Suprapubic skin (tissue), 4 donors: ENCODE measurements at regions not wholly inside any gene's neighbourhood (a gene's known extent, or its start where the extent isn't known, plus 50 kb on each side); places are given as distances from the start of the nearest gene placed in this dataset.

Experiments used
- DNase-seq, 2 donors: peaks; one replicate each; pipeline ENCODE4 v3.0.0-alpha.2; 2019; ENCODE audit warnings: low spot score in 2 of 2
- H3K27ac ChIP-seq: fragments of 200-600 bp; sonication (generic); one replicate; pipeline ENCODE4 v1.5.1; 2019
- H3K27me3 ChIP-seq: fragments of 200-600 bp; sonication (generic); one replicate; pipeline ENCODE4 v1.5.1; 2019
- H3K36me3 ChIP-seq: fragments of 200-600 bp; sonication (generic); one replicate; pipeline ENCODE4 v1.5.1; 2019
- H3K4me1 ChIP-seq: fragments of 200-600 bp; sonication (generic); one replicate; pipeline ENCODE4 v1.5.1; 2019
- H3K4me3 ChIP-seq: fragments of 200-600 bp; sonication (generic); one replicate; pipeline ENCODE4 v1.5.1; 2019; ENCODE audit warnings: mild to moderate bottlenecking
- H3K9me3 ChIP-seq: fragments of 200-600 bp; sonication (generic); one replicate; pipeline ENCODE4 v1.5.1; 2019
- CTCF ChIP-seq, 2 donors: fragments of 200-600 bp in 1 of 2; fragments of 450-650 bp in 1 of 2; sonication (generic) in 1 of 2; IDR thresholded peaks; one replicate each; pipeline ENCODE4 v1.5.1; 2016 to 2019; ENCODE audit warnings: antibody characterized with exemption in 2 of 2, mild to moderate bottlenecking in 1 of 2, moderate library complexity in 1 of 2
- EP300 ChIP-seq: sonication (generic); formaldehyde crosslinking; IDR thresholded peaks from one replicate; pipeline ENCODE4 v1.6.1; 2017; ENCODE audit warnings: antibody characterized with exemption
- POLR2A ChIP-seq, 2 donors: fragments of 450-650 bp; IDR thresholded peaks; one replicate each; pipeline ENCODE4 v1.6.1; 2017; ENCODE audit warnings: antibody characterized with exemption in 2 of 2, mild to moderate bottlenecking in 2 of 2, moderate library complexity in 2 of 2
- POLR2AphosphoS5 ChIP-seq, 3 donors: sonication (generic); formaldehyde crosslinking; IDR thresholded peaks; one replicate each; pipeline ENCODE4 v1.6.1; 2017; ENCODE audit warnings: antibody characterized with exemption in 3 of 3
- WGBS: methylation state at CpG from one replicate; pipeline ENCODE4 v1.1.5; 2018; 5-methylcytosine and 5-hydroxymethylcytosine counted together

GRCh38 chr7:94195813-94196212 lies 191.7 kb upstream of the BET1 start:
- H3K4me1 ChIP-seq, result no peaks in the 10 kb centered on the region
- no peak for DNase-seq
- WGBS, result 71% methylated on average over 1 of the region's 1 CpG
- H3K9me3 ChIP-seq, result no peaks in the 10 kb centered on the region
- no peaks in the 10 kb centered on the region for H3K27me3 ChIP-seq
- no peak for TF ChIP-seq EP300
- no peak for TF ChIP-seq POLR2AphosphoS5 (IDR thresholded peaks at IDR 0.05)
- TF ChIP-seq POLR2A (IDR thresholded peaks at IDR 0.05), result no peak
- no peak for TF ChIP-seq CTCF (IDR thresholded peaks at IDR 0.05)
- H3K27ac ChIP-seq, result no peak overlapping the region
- H3K4me3 ChIP-seq, result no peak overlapping the region
- H3K36me3 ChIP-seq, result no peaks in the 10 kb centered on the region

- no peak for DNase-seq
- H3K4me3 ChIP-seq, result no peak overlapping the region
- no peaks in the 10 kb centered on the region for H3K36me3 ChIP-seq
- H3K9me3 ChIP-seq, result no peaks in the 10 kb centered on the region
- 65% methylated on average over 2 of the region's 2 CpGs for WGBS
- TF ChIP-seq EP300 (no peak), POLR2A (IDR thresholded peaks at IDR 0.05) (no peak), POLR2AphosphoS5 (IDR thresholded peaks at IDR 0.05) (no peak), CTCF (IDR thresholded peaks at IDR 0.05) (no peak)
- no peaks in the 10 kb centered on the region for H3K4me1 ChIP-seq
- no peaks in the 10 kb centered on the region for H3K27me3 ChIP-seq
- H3K27ac ChIP-seq, result no peak overlapping the region
Observed at GRCh38 chr7:94205529-94205928, 189.2 kb upstream of the COL1A2 start.

GRCh38 chr7:94206295-94206694 lies 188.4 kb upstream of the COL1A2 start:
- H3K36me3 ChIP-seq, result no peaks in the 10 kb centered on the region
- H3K27me3 ChIP-seq, result no peaks in the 10 kb centered on the region
- 65% methylated on average over 2 of the region's 2 CpGs for WGBS
- DNase-seq, result no peak
- TF ChIP-seq POLR2A (IDR thresholded peaks at IDR 0.05) (no peak), CTCF (IDR thresholded peaks at IDR 0.05) (no peak), POLR2AphosphoS5 (IDR thresholded peaks at IDR 0.05) (no peak), EP300 (no peak)
- no peak overlapping the region for H3K27ac ChIP-seq
- H3K4me1 ChIP-seq, result no peaks in the 10 kb centered on the region
- no peaks in the 10 kb centered on the region for H3K9me3 ChIP-seq
- H3K4me3 ChIP-seq, result no peak overlapping the region

- 96% methylated on average over 1 of the region's 1 CpG for WGBS
- no peak for DNase-seq
- Histone ChIP-seq H3K36me3 (no peaks in the 10 kb centered on the region), H3K9me3 (no peaks in the 10 kb centered on the region), H3K4me1 (no peaks in the 10 kb centered on the region), H3K4me3 (no peak overlapping the region), H3K27ac (no peak overlapping the region), H3K27me3 (no peaks in the 10 kb centered on the region)
- TF ChIP-seq CTCF (IDR thresholded peaks at IDR 0.05) (no peak), POLR2A (IDR thresholded peaks at IDR 0.05) (no peak), POLR2AphosphoS5 (IDR thresholded peaks at IDR 0.05) (no peak), EP300 (no peak)
Observed at GRCh38 chr7:94212160-94212559, 182.5 kb upstream of the COL1A2 start.

DNA sequence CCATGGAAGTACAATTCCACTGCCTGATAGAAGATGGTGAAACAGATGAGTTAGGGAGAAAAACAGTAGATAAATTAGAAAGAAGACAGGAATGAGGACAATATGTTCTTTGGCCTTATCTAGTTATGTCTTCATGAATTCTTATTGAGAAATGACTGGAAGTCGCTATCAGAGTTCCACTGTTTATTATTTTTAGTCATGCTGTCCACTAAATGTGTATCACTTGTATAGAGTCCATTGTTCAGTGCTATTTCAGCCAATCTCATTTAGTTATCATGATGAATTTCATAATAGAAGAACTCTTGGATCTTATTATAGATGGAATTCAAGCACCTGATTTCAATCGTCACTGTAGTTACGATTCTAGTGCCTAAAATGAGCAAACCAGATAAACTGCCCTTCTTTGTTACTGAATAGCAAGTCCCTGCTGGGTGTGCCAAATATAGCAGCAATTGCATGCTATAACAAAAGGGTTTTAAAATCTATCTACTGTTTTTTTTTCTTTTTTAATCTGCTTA lies 177.7 kb upstream of the COL1A2 start:
- Histone ChIP-seq H3K9me3 (no peaks in the 10 kb centered on the region), H3K27ac (no peak overlapping the region), H3K27me3 (no peaks in the 10 kb centered on the region), H3K36me3 (no peaks in the 10 kb centered on the region), H3K4me1 (no peaks in the 10 kb centered on the region), H3K4me3 (no peak overlapping the region)
- WGBS, result 74% methylated on average over 3 of the region's 3 CpGs
- no peak for DNase-seq
- no peak for TF ChIP-seq POLR2AphosphoS5 (IDR thresholded peaks at IDR 0.05)
- TF ChIP-seq EP300, result no peak
- TF ChIP-seq CTCF (IDR thresholded peaks at IDR 0.05), result no peak
- TF ChIP-seq POLR2A (IDR thresholded peaks at IDR 0.05), result no peak
